ENCODE measurements at regions not wholly inside any gene's neighbourhood (a gene's known extent, or its start where the extent isn't known, plus 50 kb on each side); places are given as distances from the start of the nearest gene placed in this dataset.

DNA sequence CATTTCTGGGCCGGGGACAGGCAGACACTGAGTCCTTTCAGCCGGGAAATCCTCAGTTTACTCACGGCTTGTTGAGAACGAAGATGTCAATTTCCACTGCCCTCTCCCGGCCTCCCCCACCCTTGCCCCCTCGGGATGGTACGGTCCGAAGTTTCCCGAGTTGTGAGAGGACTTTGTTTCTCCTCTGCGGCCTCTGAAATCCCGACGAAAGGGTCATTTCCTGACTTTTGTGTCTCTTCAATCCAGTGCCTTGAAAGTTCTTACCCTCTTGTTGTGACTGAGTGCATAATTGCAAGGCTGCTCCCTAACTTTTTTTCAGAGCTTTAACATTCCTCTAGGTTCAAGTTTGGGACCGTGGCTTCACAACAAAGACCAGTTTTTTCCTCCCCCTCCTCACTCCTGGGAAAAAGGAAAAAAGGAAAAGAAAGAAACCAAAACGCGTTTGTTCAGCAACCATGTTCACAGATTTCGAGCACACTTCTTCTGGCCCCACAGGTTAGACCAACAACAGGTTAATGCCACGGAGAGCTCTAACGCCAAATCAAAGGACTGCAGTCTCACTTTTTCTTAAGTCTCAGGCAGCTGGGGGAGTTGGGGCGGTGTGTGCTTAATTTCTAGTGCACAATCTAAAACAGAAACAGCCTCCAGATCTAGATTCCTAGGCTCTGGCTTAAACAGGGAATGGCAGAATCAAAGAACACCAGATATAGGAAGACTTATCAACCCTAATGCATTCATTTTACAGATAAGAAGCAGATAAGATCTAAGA lies 138.9 kb downstream of the TMCO5A start:
- no peaks in the 10 kb centered on the region for H3K36me3 Mint-ChIP-seq
- H3K4me3 Mint-ChIP-seq: peak overlapping the region; percentile 78
- peaks cover 25% of the 10 kb centered on the region for H3K4me1 Mint-ChIP-seq
- ATAC-seq (ENCODE audit: low read depth) (no peak), DNase-seq (ENCODE audit: low spot score in 2 of 2) (no peak)
- H3K27me3 Mint-ChIP-seq: no peaks in the 10 kb centered on the region
- H3K27ac Mint-ChIP-seq: no peak overlapping the region
- H3K9me3 Mint-ChIP-seq: no peaks in the 10 kb centered on the region

DNA sequence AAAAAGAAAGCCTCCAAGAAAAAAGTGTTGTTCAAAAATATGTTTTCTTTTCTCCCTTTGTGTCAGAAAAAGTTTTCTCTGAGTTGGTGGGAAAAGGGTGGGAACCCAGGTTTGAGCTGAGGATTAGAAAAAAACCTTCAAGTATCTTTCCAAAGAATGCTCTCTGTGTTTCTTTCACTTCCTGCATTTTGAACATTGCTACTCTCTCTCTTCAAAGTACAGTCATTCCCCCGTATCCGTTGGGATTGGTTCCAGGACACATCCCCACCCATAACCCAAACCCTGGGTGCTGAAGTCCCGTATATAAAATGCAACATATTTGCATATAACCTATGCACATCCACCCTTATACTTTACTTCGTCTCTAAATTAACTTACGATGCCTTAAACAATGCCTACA lies 139.6 kb downstream of the TMCO5A start:
- no peak for ATAC-seq (ENCODE audit: low read depth)
- H3K27ac Mint-ChIP-seq: no peak overlapping the region
- H3K27me3 Mint-ChIP-seq: no peaks in the 10 kb centered on the region
- no peaks in the 10 kb centered on the region for H3K36me3 Mint-ChIP-seq
- no peak overlapping the region for H3K4me3 Mint-ChIP-seq
- H3K9me3 Mint-ChIP-seq: no peaks in the 10 kb centered on the region
- H3K4me1 Mint-ChIP-seq: peaks cover 25% of the 10 kb centered on the region
- no peak for DNase-seq (ENCODE audit: low spot score in 2 of 2)

DNA sequence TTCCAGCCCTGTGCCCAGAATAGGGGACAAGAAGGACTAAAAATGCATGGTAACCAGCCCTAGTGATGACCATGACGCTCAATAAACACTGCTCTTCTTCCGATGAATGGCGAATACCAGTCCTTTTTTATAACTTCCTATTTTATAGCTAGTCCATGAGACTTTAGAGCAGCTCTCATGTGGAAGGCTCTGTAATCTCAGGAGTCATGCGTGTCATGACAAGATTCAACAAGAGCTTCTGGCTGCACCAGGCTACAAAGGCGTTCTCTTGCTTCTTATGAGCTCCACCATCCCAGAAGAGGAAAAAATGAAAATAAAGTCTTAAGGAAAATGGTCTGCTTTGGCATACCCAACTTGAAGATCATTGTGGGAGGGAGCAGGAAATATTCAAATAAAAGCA lies 141.0 kb downstream of the TMCO5A start:
- Mint-ChIP-seq H3K4me1 (peaks cover 29% of the 10 kb centered on the region), H3K27me3 (no peaks in the 10 kb centered on the region), H3K4me3 (no peak overlapping the region), H3K9me3 (no peaks in the 10 kb centered on the region), H3K36me3 (no peaks in the 10 kb centered on the region), H3K27ac (no peak overlapping the region)
- no peak for ATAC-seq (ENCODE audit: low read depth)
- DNase-seq (ENCODE audit: low spot score in 2 of 2): no peak

DNA sequence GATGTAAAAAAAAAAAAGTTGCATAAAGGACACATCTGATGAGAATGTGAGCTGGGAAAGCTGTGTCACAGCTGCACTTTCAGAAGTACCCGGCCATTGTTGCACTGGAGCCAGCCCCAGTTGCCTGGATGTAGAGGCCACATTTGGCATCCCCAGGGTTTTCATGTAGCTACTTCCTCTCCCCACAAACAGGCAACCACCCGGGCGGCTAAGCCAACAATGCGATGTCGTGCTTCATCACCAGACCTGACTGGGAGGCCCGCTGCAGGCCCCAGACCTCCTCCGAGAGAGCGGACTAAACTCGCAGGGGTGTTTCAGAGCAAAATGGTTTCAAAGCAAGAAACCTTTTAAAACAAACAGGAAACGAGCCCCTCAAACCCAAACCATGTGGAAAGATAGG lies 142.3 kb downstream of the TMCO5A start:
- peak overlapping the region; percentile 7 for H3K4me3 Mint-ChIP-seq
- ATAC-seq (ENCODE audit: low read depth): peak; percentile 61
- DNase-seq (ENCODE audit: low spot score in 2 of 2): peak in 1 of 2 donors; percentile 25
- H3K4me1 Mint-ChIP-seq: peaks cover 28% of the 10 kb centered on the region
- no peaks in the 10 kb centered on the region for H3K36me3 Mint-ChIP-seq
- H3K9me3 Mint-ChIP-seq: no peaks in the 10 kb centered on the region
- H3K27me3 Mint-ChIP-seq: no peaks in the 10 kb centered on the region
- H3K27ac Mint-ChIP-seq: no peak overlapping the region

DNA sequence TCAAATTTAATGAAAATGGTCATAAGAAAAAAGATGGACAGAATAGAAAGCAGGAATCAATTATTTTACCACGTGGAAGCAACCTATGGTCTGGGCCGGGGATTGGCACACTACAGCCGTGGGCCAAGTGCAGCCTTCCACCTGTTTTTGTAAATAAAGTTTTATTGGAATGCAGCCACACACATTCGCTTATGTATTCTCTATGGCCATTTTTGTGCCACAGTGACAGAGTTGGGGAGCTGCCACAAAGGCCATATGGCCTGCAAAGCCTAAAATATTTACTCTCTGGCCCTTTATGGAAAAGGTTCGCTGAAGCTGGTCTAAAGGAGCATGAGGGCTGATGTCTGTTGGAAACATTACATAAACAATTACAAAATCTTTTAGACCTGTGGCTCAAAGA lies 144.8 kb downstream of the TMCO5A start:
- Mint-ChIP-seq H3K4me3 (no peak overlapping the region), H3K4me1 (peaks cover 23% of the 10 kb centered on the region), H3K27ac (no peak overlapping the region), H3K9me3 (no peaks in the 10 kb centered on the region), H3K27me3 (no peaks in the 10 kb centered on the region), H3K36me3 (no peaks in the 10 kb centered on the region)
- DNase-seq (ENCODE audit: low spot score in 2 of 2) (no peak), ATAC-seq (ENCODE audit: low read depth) (no peak)

DNA sequence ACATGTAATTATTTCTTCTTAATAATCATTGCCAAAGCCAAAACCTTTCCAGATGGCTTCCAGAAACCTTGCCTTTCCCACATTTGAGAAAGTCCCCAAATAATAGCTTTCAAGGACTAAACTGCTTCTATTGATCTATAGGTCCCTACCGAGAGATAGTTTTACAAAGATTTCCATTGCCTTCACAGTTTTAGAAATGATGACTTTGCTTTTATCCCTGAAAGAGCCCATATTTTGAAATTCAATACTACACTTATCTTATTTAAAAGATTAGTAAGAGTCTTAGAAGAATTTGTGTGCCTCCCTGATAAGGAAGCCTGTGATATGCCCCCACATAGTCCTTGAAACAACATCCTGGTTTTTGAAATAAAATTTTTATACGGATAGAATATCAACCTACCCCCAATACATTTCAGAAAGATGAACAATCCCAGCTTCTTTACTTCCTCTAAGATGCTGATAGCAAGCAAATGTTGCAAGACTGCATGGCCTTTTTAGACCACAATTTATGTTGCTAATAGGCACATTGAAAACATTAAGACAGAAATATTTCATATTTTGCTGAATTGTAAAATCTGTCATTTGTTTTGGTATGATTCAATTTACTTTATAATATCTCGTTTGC lies 146.3 kb downstream of the TMCO5A start:
- Mint-ChIP-seq H3K27ac (no peak overlapping the region), H3K27me3 (no peaks in the 10 kb centered on the region), H3K9me3 (no peaks in the 10 kb centered on the region), H3K4me1 (peaks cover 26% of the 10 kb centered on the region), H3K4me3 (no peak overlapping the region), H3K36me3 (no peaks in the 10 kb centered on the region)
- ATAC-seq (ENCODE audit: low read depth) (no peak), DNase-seq (ENCODE audit: low spot score in 2 of 2) (no peak)

DNA sequence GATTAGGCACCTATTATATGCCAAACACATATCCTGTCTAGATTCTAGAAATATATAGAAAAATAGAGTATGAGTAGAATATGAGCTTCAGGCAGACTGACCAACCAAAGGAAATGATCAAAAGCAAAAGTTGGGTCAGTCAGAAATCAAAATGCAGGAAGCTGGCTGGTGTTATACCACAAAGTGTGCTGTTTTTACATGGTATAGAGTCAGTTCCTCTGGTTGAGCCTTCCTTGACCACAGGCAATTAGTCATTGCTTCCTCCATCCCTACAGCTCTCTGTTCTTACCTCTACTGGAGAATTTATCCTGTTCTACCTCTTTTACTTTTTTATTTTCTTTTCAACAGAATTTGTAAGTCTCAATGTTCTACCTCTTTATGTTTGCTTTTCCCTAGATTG lies 149.8 kb downstream of the TMCO5A start:
- Mint-ChIP-seq H3K4me1 (peaks cover 17% of the 10 kb centered on the region), H3K27ac (no peak overlapping the region), H3K36me3 (no peaks in the 10 kb centered on the region), H3K27me3 (peaks cover 2% of the 10 kb centered on the region), H3K4me3 (no peak overlapping the region), H3K9me3 (no peaks in the 10 kb centered on the region)
- ATAC-seq (ENCODE audit: low read depth) (no peak), DNase-seq (ENCODE audit: low spot score in 2 of 2) (no peak)

DNA sequence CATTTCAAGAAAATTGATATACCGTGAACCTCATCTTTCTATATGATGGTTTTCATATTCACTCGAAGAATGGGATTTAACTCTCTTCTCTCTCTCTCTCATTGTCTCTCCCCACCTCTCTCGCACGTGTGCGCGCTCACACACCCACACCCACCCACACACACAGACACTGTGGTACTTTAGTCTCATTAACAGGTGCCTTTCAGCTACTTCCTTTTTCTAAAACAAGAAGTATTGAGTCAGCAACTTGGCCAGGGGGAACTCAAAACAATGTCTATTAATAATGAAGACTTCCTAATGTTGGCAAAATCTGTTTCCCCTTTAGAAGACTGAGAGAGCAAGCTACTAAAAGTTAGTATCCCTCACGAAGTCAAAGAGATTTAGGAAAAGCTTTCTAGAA lies 150.7 kb downstream of the TMCO5A start:
- Mint-ChIP-seq H3K27me3 (peaks cover 2% of the 10 kb centered on the region), H3K4me1 (peaks cover 12% of the 10 kb centered on the region), H3K4me3 (peak overlapping the region; percentile 4), H3K36me3 (no peaks in the 10 kb centered on the region), H3K9me3 (no peaks in the 10 kb centered on the region), H3K27ac (no peak overlapping the region)
- ATAC-seq (ENCODE audit: low read depth) (peak; percentile 99), DNase-seq (ENCODE audit: low spot score in 2 of 2) (peak in 1 of 2 donors; percentile 52)

DNA sequence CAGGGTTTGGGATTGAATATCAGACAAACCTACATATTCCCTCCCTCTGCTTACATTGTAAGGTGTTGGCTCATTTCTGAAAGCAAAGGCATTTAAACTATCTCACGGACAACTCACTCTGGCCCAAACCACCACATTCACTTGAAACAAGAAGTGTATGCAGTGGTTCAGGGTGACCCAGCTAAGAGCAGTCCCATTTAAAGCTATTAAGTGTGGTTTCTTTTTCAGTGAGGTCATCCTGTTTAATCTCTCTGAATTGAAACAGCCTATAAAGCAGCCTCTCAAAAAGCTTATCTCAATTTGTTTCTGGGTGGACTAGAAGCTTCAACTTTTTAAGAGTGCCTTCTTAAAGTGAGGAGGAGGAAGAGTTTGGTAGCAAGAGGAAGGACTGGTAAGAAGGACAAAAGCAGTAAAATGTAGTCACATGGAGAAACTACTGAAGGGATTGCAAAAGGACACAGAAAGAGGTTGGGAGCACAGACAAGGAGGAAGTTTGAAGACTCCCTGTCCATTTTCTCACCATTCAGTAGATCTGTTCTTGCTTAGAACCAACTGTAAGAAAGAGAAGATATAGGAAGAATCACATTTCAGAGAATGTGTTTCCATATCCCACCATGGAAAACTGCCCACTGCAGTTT lies 151.6 kb downstream of the TMCO5A start:
- H3K36me3 Mint-ChIP-seq: no peaks in the 10 kb centered on the region
- DNase-seq (ENCODE audit: low spot score in 2 of 2) (no peak), ATAC-seq (ENCODE audit: low read depth) (no peak)
- peaks cover 2% of the 10 kb centered on the region for H3K27me3 Mint-ChIP-seq
- H3K4me3 Mint-ChIP-seq: no peak overlapping the region
- no peak overlapping the region for H3K27ac Mint-ChIP-seq
- H3K9me3 Mint-ChIP-seq: no peaks in the 10 kb centered on the region
- H3K4me1 Mint-ChIP-seq: peaks cover 12% of the 10 kb centered on the region

DNA sequence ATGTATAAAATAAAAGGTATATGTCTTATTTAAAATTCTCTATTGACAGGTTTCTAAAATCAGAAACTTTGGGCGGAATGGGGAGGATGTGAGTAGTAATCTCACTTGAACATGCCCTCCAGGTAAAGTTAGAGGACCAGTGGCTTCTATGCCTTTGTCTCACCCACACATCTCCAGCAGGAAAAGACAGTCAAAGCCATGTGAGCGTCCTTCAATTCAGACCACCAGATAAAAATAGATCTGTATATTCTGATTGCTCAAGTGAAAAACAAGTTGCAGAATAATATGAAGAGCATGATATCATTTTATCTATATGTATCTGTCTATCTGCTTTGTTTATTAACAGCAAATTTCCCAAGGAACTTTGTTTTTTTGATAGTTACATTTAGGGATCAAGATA lies 152.2 kb downstream of the TMCO5A start:
- no peak for ATAC-seq (ENCODE audit: low read depth)
- peaks cover 2% of the 10 kb centered on the region for H3K27me3 Mint-ChIP-seq

DNA sequence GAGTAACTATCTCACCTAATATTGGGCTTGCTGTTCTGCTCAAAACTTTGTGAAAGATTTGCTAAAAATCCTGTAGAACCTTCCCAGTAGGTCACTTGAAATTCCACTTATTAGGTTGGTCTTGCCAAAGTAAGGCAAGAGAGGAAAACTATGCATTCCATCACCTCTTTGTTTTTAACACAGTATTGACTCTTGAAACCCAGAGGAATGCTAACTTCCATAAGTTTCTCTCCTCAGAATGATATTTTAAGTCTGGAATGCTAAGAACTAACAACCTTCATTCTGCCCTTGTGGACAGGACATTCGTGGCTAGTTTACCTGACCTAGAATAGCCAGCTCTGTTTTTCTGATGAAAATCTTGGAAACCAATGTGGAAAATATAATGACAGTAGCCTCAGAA lies 154.5 kb downstream of the TMCO5A start:
- Mint-ChIP-seq H3K36me3 (no peaks in the 10 kb centered on the region), H3K4me1 (peaks cover 12% of the 10 kb centered on the region), H3K27ac (no peak overlapping the region), H3K9me3 (no peaks in the 10 kb centered on the region), H3K27me3 (peaks cover 2% of the 10 kb centered on the region), H3K4me3 (no peak overlapping the region)
- DNase-seq (ENCODE audit: low spot score in 2 of 2) (no peak), ATAC-seq (ENCODE audit: low read depth) (no peak)

More for the DNA sequence above, 152.2 kb downstream of the TMCO5A start:
- no peak for DNase-seq (ENCODE audit: low spot score in 2 of 2)
- Mint-ChIP-seq H3K36me3 (no peaks in the 10 kb centered on the region), H3K4me1 (peaks cover 14% of the 10 kb centered on the region), H3K4me3 (no peak overlapping the region), H3K9me3 (no peaks in the 10 kb centered on the region), H3K27ac (no peak overlapping the region)

DNA sequence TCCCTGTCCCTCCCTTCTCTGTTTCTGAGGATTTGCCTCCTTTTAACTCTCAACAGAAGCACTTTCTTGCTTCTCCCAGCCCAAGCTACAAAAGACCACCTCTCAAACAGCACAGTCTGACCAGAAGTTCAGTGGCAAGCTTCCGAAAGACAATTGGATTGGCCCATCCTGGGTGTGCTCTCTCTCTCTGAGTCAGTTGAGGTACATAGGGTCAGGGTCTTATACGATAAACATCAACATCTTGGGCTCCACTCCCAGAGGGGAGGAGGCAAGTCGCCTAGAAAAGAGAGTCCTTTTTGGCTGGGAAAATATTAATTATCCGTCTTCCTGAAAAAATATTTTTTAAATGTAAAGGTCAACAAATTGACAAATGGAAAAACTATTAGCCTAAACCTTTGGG lies 155.8 kb downstream of the TMCO5A start:
- peaks cover 6% of the 10 kb centered on the region for H3K4me1 Mint-ChIP-seq
- no peaks in the 10 kb centered on the region for H3K36me3 Mint-ChIP-seq
- H3K9me3 Mint-ChIP-seq: no peaks in the 10 kb centered on the region
- no peak overlapping the region for H3K4me3 Mint-ChIP-seq
- peaks cover 2% of the 10 kb centered on the region for H3K27me3 Mint-ChIP-seq
- H3K27ac Mint-ChIP-seq: no peak overlapping the region
- DNase-seq (ENCODE audit: low spot score in 2 of 2): no peak
- no peak for ATAC-seq (ENCODE audit: low read depth)

DNA sequence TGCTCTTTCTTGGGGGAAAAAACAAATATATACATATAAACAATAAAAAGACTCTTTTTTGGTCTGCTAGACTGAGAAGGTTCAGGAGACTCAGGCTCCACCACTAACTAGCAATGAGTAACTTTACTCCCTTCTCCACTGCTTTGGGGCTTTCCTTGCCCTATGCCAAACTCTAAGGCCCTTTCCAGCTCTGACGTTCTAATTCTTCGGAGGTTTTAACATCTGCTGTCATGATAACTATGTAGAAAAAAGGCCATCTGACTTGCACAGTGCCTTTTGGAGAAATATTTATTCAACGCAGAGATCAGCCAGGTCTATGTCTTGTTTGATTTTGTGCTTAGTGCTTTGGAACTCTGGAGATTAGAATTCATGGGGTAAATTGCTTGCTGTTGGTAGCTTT lies 156.2 kb downstream of the TMCO5A start:
- peaks cover 2% of the 10 kb centered on the region for H3K9me3 Mint-ChIP-seq
- no peak overlapping the region for H3K27ac Mint-ChIP-seq
- H3K27me3 Mint-ChIP-seq: peaks cover 4% of the 10 kb centered on the region
- H3K36me3 Mint-ChIP-seq: peaks cover 2% of the 10 kb centered on the region
- H3K4me3 Mint-ChIP-seq: no peak overlapping the region
- peaks cover 6% of the 10 kb centered on the region for H3K4me1 Mint-ChIP-seq
- ATAC-seq (ENCODE audit: low read depth) (no peak), DNase-seq (ENCODE audit: low spot score in 2 of 2) (no peak)

DNA sequence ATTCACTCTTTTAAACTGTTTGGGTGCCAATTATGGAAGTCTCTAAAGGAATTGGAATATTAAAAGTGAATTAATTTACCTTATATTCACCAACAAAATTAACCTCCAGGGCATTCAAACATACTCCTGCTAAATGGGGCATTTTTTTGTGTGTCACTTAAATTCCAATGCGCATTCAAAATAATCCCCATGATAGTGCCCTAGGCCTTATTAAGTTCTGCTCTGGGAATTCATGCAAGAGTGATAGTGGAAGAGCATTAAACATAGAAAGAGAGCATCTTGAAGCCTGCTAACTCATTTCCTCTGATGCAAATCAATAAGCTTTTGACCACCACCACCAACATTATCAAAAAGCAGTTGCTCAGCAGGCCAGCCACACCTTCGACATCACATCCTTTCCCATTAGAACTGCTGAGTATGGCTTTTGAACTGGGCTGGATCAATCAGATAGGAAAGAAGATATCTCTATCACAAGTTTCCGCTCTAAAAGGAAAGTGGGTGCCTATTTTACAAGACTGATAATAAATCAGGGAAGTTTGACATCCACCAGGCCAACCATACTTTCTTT lies 156.7 kb downstream of the TMCO5A start:
- Mint-ChIP-seq H3K36me3 (peaks cover 3% of the 10 kb centered on the region), H3K27ac (no peak overlapping the region), H3K9me3 (peaks cover 4% of the 10 kb centered on the region), H3K27me3 (peaks cover 5% of the 10 kb centered on the region), H3K4me1 (peaks cover 3% of the 10 kb centered on the region), H3K4me3 (no peak overlapping the region)
- DNase-seq (ENCODE audit: low spot score in 2 of 2) (no peak), ATAC-seq (ENCODE audit: low read depth) (no peak)

Data from memory B cell (primary cell).